AG04449 (cell line): ENCODE measurements at regions not wholly inside any gene's neighbourhood (a gene's known extent, or its start where the extent isn't known, plus 50 kb on each side); places are given as distances from the start of the nearest gene placed in this dataset.

Experiments
- CTCF ChIA-PET: fragments of 350-600 bp; formaldehyde crosslinking; extraction: SDS; loops from one replicate; lab custom pipeline; 2021; ENCODE audit warnings: antibody characterized with exemption; lab: Yijun Ruan, JAX
- POLR2A ChIA-PET: fragments of 400-600, 350-600 bp; formaldehyde crosslinking; extraction: SDS; loops from one replicate; lab custom pipeline; 2020; ENCODE audit warnings: antibody characterized with exemption, inconsistent platforms; lab: Yijun Ruan, JAX
- DNase-seq: peaks from one replicate; pipeline ENCODE4 v3.0.0-alpha.2; 2010; ENCODE audit warnings: low read depth, low spot score
- H3K4me3 ChIP-seq: 2 replicates; pipeline ENCODE4 v1.5.1; 2011; ENCODE audit warnings: low read depth, mild to moderate bottlenecking, control low read depth, low read length
- TF ChIP-seq, protein P1 (sequence below): IDR thresholded peaks from one replicate; pipeline ENCODE4 v1.5.1; 2011; ENCODE audit warnings: mild to moderate bottlenecking, moderate library complexity, low read length, control low read depth, inconsistent platforms; ENCODE audit not compliant: insufficient read depth; ENCODE audit errors: missing control alignments

DNA sequence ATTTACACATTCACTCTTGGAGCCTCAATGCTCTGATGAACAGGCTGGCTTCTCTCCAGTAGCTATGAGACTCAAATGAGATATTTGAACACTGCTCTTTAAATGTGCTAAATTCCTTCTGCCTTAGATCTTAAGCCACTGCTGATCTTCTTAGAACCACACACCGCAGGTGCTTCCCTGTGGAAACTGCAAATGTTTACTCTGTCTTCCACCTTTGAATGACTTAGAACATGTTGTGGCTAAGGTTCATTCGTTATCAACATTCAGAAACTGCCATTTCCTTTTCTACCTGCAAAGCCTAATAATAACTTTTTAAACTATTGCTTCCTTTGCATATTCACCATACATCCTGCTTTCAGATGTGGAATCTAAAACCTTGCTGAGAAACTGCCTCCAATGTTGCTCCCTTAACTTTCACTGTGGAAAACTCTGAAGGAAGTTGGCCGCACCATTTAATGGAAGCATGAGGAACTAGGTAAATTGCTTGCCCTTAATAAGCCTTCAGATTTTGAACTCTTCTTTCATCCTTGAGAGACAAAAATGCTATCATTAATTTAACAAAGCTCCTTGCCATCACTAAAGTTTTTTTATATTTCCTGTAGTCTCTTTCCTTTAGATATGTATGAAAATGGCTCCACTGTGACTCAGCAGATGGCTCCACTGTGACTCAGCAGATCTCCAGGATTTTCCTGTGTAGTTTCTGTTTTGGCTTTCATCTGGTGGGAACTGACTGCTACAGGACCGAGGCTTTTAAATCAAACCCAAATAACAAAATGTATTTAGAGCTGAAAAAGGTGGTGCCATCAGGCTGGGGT is 143.8 kb downstream of the TNFSF18 start:
- no peak for DNase-seq
- no peak overlapping the region for H3K4me3 ChIP-seq
- POLR2A ChIA-PET, result interaction anchor here (0.7 to 1.5 kb wide), 3 partner anchors 11 to 287 kb away, joined by 3 to 7 read pairs (median 4); no protein-coding TSS in a partner anchor
- CTCF ChIA-PET, result interaction anchor here (1.0 to 2.4 kb wide), 3 partner anchors 162 to 295 kb away, joined by 3 to 8 read pairs (median 7); no protein-coding TSS in a partner anchor
- TF ChIP-seq, protein P1, sequence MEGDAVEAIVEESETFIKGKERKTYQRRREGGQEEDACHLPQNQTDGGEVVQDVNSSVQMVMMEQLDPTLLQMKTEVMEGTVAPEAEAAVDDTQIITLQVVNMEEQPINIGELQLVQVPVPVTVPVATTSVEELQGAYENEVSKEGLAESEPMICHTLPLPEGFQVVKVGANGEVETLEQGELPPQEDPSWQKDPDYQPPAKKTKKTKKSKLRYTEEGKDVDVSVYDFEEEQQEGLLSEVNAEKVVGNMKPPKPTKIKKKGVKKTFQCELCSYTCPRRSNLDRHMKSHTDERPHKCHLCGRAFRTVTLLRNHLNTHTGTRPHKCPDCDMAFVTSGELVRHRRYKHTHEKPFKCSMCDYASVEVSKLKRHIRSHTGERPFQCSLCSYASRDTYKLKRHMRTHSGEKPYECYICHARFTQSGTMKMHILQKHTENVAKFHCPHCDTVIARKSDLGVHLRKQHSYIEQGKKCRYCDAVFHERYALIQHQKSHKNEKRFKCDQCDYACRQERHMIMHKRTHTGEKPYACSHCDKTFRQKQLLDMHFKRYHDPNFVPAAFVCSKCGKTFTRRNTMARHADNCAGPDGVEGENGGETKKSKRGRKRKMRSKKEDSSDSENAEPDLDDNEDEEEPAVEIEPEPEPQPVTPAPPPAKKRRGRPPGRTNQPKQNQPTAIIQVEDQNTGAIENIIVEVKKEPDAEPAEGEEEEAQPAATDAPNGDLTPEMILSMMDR, result no peak

DNA sequence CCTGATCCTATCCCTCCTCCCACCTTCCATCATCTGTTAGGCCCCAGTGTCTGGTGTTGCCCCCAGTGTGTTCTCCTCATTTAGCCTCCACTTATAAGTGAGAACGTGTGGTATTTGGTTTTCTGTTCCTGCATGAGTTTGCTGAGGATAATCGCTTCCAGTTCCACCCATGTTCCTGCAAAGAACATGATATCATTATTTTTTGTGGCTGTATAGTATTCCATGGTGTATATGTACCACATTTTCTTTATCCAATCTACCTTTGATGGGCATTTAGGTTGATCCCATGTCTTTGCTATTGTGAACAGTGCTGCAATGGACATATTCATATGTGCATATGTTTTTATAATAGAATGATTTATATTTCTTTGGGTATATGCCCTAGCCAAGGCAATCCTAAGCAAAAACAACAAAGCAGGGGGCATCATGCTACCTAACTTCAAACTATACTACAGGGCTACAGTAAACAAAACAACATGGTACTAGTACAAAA is 142.9 kb downstream of the TNFSF18 start:
- TF ChIP-seq, protein P1, result no peak
- ChIA-PET POLR2A (interaction anchor here (1.0 kb wide), 1 partner anchor 286 kb away, joined by 4 read pairs; no protein-coding TSS in a partner anchor), CTCF (interaction anchor here (2.0 kb wide), 1 partner anchor 294 kb away, joined by 7 read pairs; no protein-coding TSS in a partner anchor)
- DNase-seq, result no peak
- H3K4me3 ChIP-seq, result no peak overlapping the region

DNA sequence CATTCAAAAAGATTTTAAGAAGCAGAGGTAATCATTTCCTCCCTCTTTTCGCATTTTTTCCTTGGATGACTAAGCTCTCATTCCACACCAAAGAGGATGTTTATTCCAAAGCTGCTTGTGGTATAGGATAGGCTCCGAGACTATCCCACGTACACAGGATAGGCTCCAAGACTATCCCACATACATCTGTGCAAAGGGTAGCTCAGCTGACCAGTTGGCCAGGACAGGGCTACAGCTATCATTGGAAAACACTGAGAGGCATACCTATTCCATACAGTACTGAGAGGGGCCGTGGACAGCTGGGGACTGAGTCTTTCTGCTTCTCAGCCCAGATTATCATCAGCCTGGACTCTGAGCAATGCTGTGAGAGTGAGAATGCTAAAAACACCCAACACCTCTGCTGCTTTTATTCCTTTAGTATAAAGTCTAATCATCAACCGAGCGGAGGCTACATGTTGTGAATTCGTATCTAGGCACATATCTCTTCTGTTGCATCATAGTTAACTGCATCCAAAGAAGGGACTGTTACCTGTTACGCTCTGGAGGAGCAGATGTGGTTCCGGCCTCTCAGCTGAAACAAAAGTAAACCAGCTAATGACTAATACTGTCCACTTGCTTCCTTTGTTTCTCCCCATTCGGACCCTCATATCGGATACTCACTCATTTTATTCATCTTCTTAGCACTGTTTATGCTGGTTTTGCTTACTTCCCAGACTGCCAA is 141.0 kb downstream of the TNFSF18 start:
- ChIA-PET POLR2A (interaction anchor here (0.6 to 2.5 kb wide), 15 partner anchors 8 to 293 kb away, joined by 3 to 13 read pairs (median 4); no protein-coding TSS in a partner anchor), CTCF (interaction anchor here (0.6 to 1.5 kb wide), 9 partner anchors 8 to 520 kb away, joined by 3 to 5 read pairs (median 3); no protein-coding TSS in a partner anchor)
- TF ChIP-seq, protein P1, result no peak
- no peak overlapping the region for H3K4me3 ChIP-seq
- DNase-seq, result peak; percentile 97

DNA sequence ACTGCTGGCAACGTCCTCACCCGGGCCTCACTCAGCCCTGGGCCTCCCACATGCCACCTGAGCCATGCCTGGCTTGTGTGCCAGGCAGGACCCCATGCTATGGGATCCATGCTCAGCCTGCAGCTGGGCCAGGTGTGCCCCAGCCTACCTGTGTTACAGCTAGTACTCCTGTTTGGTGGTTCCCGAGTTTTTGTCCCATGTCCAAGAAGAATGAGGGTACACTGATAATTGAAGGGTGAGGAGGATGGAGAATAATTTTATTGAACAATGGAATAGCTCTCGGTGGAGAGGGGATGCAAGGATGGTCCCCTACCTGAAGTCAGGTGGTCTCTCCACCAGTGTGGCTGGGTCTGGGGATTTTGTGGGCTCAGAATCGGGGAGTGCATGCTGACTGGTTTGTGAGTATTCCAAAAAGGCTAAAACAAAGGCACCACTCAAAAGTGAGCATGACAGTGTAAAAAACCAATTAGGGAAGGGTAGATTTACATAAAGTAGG is 137.9 kb downstream of the TNFSF18 start:
- CTCF ChIA-PET, result interaction anchor here (0.6 to 1.3 kb wide), 4 partner anchors 10 to 289 kb away, joined by 3 to 5 read pairs (median 4); no protein-coding TSS in a partner anchor
- DNase-seq, result no peak
- TF ChIP-seq, protein P1, result no peak
- POLR2A ChIA-PET, result no interaction called here
- no peak overlapping the region for H3K4me3 ChIP-seq

DNA sequence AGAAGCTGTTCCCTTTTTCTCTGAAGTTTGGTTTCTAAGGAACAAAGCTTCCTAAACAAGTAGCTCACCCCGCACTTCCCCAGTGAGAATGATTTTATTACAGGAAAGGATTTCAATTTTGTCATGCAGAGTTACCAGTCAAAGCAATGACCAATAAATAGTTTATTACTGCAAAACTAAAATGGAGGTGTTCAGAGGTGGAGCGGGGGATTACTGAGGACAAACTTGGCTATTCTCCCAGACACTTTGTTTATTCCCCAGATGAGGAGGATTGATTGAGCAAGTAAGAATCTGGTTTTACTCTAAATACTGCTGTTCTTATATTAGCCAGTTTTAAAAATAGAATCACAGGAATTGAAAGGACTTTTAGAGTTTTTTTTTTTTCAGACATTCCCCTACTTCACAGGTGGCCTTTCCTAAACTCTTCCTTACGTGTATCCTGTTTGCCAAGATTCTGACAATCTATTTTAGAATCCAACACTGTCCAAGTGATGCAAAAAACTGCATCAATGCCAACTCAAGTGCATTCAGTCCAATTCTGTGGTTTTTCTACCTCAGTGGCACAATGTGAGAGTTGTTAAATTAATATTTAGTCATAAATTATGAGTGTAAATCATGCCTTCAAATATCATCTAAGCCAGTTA is 136.1 kb downstream of the TNFSF18 start:
- H3K4me3 ChIP-seq, result no peak overlapping the region
- POLR2A ChIA-PET, result interaction anchor here (1.0 kb wide), 1 partner anchor 12 kb away, joined by 3 read pairs; no protein-coding TSS in a partner anchor
- CTCF ChIA-PET, result interaction anchor here (1.1 to 1.4 kb wide), 3 partner anchors 170 to 289 kb away, joined by 3 to 4 read pairs (median 3); no protein-coding TSS in a partner anchor
- TF ChIP-seq, protein P1, result no peak
- DNase-seq, result no peak
